ENCODE measurements at regions not wholly inside any gene's neighbourhood (a gene's known extent, or its start where the extent isn't known, plus 50 kb on each side); places are given as distances from the start of the nearest gene placed in this dataset.

DNA sequence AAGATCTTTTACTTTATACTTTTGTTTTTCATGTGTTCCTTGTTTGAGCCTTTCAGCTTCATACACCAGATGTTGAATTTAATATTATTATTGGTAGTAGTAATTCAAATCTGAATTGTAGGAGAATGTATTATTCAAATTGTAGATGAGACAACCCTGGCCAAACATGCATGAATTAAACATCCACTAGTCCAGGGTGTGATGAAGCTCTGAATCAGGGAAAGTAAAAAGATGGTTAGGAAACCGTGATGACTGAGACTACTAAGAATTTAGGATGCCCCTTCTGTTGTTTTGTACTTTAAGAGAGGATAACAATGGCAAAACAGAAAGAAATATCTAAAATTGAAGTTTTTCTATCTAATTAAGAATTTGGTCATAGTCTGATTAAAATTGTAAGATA, 227.8 kb upstream of the CDH2 start:
- TF ChIP-seq, protein P1, sequence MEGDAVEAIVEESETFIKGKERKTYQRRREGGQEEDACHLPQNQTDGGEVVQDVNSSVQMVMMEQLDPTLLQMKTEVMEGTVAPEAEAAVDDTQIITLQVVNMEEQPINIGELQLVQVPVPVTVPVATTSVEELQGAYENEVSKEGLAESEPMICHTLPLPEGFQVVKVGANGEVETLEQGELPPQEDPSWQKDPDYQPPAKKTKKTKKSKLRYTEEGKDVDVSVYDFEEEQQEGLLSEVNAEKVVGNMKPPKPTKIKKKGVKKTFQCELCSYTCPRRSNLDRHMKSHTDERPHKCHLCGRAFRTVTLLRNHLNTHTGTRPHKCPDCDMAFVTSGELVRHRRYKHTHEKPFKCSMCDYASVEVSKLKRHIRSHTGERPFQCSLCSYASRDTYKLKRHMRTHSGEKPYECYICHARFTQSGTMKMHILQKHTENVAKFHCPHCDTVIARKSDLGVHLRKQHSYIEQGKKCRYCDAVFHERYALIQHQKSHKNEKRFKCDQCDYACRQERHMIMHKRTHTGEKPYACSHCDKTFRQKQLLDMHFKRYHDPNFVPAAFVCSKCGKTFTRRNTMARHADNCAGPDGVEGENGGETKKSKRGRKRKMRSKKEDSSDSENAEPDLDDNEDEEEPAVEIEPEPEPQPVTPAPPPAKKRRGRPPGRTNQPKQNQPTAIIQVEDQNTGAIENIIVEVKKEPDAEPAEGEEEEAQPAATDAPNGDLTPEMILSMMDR (conservative IDR thresholded peaks at IDR 0.05; ENCODE audit: low read depth, low read length), result no peak
- no peak for TF ChIP-seq EZH2 (IDR thresholded peaks at IDR 0.05; ENCODE audit: borderline replicate concordance, low read depth, low read length, poor library complexity, severe bottlenecking)

Measured in A673 (cell line).